COLO829 (cell line): ENCODE measurements at regions not wholly inside any gene's neighbourhood (a gene's known extent, or its start where the extent isn't known, plus 50 kb on each side); places are given as distances from the start of the nearest gene placed in this dataset.
A peak's percentile ranks its signal among the peaks of the same experiment; 100 is the strongest.

ENCODE experiments used
- DNase-seq: peaks from one replicate; pipeline ENCODE4 v3.0.0; 2012; ENCODE audit warnings: low spot score

DNA sequence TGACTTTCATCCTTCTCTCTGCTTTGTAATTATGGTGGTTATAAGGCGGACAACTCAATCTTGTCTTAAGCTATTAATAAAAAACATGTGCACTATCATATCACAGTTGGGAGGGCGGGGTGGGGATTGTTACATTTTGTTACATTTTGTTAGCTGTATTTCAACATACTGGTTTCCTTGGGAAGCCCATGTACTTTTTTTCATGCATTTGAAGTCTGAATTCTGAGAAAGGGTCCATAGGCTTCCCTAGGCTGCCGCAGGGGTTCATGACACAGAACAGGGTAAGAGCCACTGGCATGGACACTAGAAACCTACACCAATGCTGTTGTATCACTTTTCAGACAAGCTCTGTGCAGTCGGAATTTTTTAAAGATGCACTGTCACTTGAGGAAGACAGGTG, 178.8 kb downstream of the ETS2 start:
- DNase-seq = no peak

DNA sequence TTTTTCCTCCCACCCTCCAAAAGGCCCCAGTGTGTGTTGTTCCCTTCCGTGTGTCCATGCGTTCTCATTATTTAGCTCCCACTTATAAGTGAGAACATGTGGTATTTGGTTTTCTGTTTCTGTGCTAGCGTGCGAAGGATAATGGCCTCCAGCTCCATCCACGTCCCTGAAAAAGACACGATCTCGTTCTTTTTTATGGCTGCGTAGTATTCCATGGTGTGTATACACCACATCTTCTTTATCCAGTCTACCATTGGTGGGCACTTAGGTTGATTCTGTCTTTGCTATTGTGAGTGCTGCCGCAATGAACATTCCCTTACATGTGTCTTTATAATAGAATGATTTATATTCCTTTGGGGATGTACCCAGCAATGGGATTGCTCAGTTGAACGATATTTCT, 177.8 kb downstream of the ETS2 start:
- no peak for DNase-seq

GRCh38 chr21:38982804-38983203, 177.1 kb downstream of the ETS2 start:
- DNase-seq = no peak

DNA sequence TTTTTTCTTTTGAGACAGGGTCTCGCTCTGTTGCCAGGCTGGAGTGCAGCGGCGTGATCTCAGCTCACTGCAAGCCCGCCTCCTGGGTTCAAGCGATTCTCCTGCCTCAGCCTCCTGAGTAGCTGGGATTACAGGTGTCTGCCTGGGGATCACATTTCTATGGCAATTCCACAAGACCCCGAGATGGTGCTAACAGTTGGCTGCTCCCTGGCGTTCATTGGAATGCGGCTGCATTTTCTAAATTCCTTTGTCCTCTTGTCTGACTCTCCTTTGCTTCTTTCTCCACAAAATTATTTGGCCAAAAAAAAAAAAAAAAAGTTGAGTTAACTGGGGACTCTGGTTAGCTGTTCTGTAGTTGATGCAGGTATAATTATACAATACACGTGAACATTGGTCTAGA, 176.4 kb downstream of the ETS2 start:
- no peak for DNase-seq

DNA sequence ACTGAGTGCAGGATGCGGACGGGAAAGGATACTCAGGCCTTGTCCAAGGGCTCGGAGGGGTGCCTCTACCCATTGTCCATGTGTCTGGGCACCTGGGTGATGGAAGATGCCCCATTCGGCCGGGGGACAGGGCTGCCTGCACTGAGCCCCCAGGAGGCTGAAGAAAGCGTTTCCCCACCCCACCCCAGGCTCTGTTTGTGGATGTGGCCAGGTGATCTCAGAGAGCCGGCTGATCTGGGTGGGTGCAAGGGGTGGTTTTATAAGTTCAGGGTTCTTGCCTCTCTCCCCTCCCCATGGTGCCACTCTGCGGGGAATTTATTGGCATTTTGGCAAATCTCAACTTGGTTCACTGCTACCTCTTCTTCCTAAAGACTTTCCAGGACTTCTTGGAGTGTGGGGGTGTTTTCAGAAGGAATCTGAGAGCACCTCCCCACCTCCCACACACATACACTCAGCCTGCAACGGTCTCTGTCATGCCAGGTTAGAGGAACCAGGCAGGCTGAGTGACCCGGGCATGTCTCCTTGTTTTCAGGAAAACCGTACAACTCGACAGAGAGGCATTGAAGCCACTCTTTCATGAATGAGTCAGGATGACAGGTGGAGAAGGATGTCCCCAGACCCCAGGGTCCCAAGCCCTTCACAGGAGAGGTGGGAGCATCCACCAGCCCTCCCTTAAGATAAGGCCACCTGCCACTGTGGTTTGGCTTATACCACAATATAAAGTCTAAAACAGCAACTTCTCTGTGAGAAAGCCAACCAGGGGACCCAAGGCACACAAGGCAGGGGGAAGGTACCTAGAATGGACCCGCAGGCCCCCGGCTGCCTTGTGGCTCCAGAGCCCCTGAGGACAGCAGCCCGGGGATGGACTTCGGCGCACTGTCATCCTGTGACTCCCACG, 174.9 kb downstream of the ETS2 start:
- DNase-seq = no peak

- DNase-seq = no peak
These were observed 173.8 kb downstream of the ETS2 start for GRCh38 chr21:38979271-38980121.

DNA sequence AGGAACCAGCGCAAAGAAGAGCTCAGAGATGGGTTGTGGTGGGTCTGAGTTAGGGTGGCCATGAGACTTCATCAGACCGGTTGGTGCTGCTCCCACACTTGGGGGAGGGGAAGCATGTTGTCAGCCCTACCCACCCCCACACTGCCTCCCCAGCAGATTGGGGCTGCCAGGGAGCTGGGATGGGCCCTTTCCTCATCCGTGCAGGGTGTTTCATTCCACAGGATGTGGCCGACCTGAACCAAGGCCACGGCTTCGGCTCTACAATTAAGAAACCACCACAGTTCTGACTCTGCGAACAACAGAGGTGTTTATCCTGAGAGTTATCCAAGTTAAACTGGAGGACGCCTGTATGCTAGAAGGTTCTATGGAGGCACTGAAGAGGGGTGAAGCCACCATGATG, 171.2 kb downstream of the ETS2 start:
- no peak for DNase-seq

- no peak for DNase-seq
These were observed 167.8 kb downstream of the ETS2 start for GRCh38 chr21:38973552-38973951.

- no peak for DNase-seq
These were observed 166.3 kb downstream of the ETS2 start for GRCh38 chr21:38972078-38972477.

DNA sequence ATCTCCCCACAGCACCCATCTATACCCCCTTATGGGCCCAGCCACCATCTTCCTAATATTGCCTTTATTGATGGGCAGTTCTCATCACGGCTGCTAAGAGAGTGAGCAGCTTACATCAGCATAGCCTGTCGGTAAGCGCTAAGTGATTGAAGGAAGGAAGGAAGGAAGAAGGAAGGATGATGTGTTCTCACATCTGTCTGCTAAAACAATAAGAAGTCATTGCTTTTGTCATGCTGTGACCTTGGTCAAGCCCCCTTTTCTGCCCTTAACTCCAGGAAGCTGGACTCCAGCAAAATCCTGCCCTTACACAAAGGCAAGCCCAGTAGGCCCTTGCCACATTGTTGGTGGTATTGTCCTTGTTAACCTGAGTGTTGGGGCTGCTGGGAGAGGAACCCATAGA, 165.0 kb downstream of the ETS2 start:
- no peak for DNase-seq

GRCh38 chr21:38968887-38969543, 163.3 kb downstream of the ETS2 start:
- DNase-seq = no peak

GRCh38 chr21:38965910-38966504, 160.3 kb downstream of the ETS2 start:
- no peak for DNase-seq

DNA sequence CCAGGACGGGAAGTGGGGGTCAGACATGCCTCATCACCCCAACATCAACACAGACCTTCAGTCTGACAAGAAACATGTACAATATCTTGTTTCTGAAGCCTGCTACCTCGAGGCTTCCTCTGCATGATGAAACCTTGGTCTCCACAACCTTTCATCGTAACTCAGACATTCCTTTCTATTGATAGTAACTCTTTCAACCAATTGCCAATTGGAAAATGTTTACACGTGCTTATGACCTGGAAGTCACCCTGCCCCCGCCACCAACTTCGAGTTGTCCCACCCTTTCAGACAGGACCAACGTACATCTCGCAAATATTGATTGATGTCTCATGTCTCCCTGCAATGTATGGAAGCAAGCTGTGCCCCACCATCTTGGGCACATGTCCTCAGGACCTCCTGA, 159.5 kb downstream of the ETS2 start:
- no peak for DNase-seq

DNA sequence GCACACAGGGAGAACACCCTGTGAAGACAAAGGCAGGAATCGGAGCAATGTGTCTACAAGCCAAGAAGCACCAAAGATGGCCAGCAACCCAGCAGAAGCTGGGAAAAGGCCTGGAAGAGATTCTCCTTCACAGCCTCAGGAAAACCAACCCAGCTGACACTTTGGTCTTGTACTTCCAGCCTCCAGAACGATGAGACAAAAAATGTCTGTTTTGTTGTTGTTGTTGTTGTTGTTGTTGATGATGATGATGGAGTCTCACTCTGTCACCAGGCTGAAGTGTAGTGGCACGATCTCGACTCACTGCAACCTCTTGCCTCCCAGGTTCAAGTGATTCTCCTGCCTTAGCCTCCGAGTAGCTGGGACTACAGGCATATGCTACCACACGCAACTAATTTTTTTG, 157.3 kb downstream of the ETS2 start:
- no peak for DNase-seq

DNA sequence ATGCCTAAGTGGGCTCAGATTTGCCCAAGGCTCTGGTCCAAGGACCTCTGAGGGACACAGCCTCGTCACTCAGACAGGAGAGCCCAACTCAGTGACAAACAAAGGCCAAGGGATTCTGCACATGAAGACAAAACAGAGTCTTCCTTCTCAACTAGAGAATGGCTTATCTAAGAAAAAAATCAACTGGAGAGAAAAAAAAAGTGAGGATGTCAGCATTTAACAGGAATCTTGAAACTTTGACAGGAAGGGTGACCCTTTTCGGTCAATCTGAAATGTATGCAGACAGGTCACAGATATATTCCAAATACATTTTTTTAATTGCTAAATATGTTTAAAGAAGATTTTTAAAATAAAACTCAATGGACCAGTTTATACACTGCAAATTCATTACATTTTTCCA, 154.5 kb downstream of the ETS2 start:
- DNase-seq = no peak

DNA sequence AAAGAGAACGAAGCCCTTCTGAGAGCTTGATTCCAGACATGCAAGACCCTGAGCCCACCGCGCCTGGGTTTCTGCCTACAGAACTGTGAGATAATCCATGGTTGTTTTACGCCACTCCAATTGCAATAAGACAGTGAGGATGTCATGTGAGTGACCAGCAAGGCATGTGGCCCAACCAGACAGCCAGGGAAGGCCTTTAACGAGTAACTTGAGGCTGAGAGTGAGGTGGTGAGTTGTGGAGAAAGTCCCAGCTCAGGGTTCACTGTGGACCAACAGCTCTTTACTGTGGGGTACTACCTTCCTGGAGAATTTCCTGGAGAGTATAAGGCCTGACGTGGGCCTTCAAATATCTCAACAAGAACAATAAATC, 153.9 kb downstream of the ETS2 start:
- no peak for DNase-seq

- DNase-seq = peak; percentile 15
These were observed 153.4 kb downstream of the ETS2 start for GRCh38 chr21:38958940-38959691.

DNA sequence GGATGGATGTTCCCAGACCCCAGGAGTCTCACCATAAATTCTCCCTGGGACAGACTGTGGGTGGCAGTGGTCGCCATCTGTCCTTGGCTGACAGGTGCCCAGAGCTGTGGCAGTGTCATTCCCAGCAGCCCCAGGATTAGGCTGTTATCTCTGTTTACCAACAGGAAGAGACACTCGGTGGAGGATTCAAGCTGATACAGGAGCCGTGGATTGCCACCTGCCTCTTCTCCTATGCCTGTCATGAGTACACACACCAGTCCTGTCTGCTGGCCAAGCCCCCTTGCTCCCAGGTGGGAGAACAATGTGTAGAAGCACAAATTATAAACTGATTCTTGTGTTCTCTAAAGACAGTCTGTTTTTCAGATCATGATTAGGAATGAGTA, 152.6 kb downstream of the ETS2 start:
- DNase-seq = no peak

DNA sequence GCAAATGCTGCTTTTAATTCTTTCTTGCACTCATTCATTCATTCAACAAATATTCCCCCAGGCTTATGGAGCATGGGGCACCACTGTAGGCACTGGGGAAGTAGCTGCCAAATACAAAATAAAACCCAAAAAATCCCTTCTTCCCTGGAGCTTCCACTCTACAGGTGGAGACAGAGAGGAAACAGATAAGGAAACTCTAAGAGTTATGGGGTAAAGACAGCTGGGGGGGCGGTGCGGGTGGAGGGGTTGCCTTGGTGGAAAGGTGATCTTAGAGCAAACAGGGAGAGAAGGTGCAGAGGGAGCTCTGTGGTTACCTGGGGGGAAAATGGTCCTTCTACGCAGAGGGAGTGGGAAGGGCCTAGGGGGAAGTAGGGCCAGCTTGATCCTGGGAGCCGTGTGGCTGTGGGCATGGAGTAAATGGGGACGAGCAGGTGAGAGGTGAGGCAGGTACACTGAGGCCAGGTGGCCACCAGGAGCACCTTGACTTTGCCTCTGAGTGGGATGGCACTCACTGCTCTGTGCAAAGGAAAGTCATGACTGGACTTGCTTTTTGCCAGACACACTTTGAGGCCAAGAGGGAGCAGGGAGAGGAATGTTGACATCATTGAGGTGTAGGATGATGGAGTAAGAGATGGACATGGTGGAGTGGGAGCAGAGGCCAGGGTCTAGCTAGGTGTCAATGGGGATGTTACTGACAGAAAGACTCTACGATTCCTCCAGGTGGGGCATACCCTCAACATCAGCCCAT, 152.0 kb downstream of the ETS2 start:
- no peak for DNase-seq

- DNase-seq = no peak
These were observed 151.3 kb downstream of the ETS2 start for GRCh38 chr21:38956856-38957571.
